SKM-1 treated with dmso at 0.1 percent for 144 hours (cell line): ENCODE measurements at regions not wholly inside any gene's neighbourhood (a gene's known extent, or its start where the extent isn't known, plus 50 kb on each side); places are given as distances from the start of the nearest gene placed in this dataset.
"Not testable (repeated sequence)": the region's sequence is repeated elsewhere in the genome, so short reads cannot be mapped to it uniquely, and the experiment has no call there.

Experiments used
- DNase-seq: peaks from one replicate; lab custom pipeline; 2025; ENCODE audit not compliant: unreplicated experiment; lab: John Stamatoyannopoulos, UW

- peak; percentile 45 for DNase-seq
These were observed 59.7 kb downstream of the RNU2-63P start for GRCh38 chr2:87956613-87957012.

GRCh38 chr2:87949008-87949407 is 67.3 kb downstream of the RNU2-63P start:
- DNase-seq = not testable (repeated sequence)

GRCh38 chr2:87946644-87947370 is 69.5 kb downstream of the RNU2-63P start:
- not testable (repeated sequence) for DNase-seq

- DNase-seq = not testable (repeated sequence)
These were observed 77.0 kb downstream of the RNU2-63P start for GRCh38 chr2:87939299-87939698.

- not testable (repeated sequence) for DNase-seq
These were observed 93.5 kb upstream of the RGPD2 start for GRCh38 chr2:87919023-87919665.

GRCh38 chr2:87917194-87917593 is 91.6 kb upstream of the RGPD2 start:
- DNase-seq = not testable (repeated sequence)

- DNase-seq = not testable (repeated sequence)
These were observed 85.3 kb upstream of the RGPD2 start for GRCh38 chr2:87910848-87911247.

- not testable (repeated sequence) for DNase-seq
These were observed 83.4 kb upstream of the RGPD2 start for GRCh38 chr2:87909042-87909441.

GRCh38 chr2:87907556-87908099 is 82.0 kb upstream of the RGPD2 start:
- DNase-seq = not testable (repeated sequence)

GRCh38 chr2:87903242-87904114 is 77.9 kb upstream of the RGPD2 start:
- DNase-seq = not testable (repeated sequence)

GRCh38 chr2:87883659-87884058 is 58.1 kb upstream of the RGPD2 start:
- not testable (repeated sequence) for DNase-seq
